OCI-LY1 (cell line): ENCODE measurements at regions not wholly inside any gene's neighbourhood (a gene's known extent, or its start where the extent isn't known, plus 50 kb on each side); places are given as distances from the start of the nearest gene placed in this dataset.

Experiments
- H2AFZ ChIP-seq: fragments of 200-600 bp; sonication (generic), shearing (Covaris generic); 2 replicates; pipeline ENCODE4 v1.6.0; 2014; ENCODE audit warnings: antibody characterized with exemption, mild to moderate bottlenecking, low read length
- H3F3A ChIP-seq: fragments of 200-600 bp; sonication (generic), shearing (Covaris generic); 2 replicates; pipeline ENCODE4 v1.6.0; 2014; ENCODE audit warnings: mild to moderate bottlenecking, antibody characterized with exemption, low read length, moderate library complexity; ENCODE audit not compliant: insufficient read depth
- H3K27ac ChIP-seq: fragments of 200-600 bp; sonication (generic); 2 replicates; pipeline ENCODE4 v1.5.1; 2014; ENCODE audit warnings: low read length, mixed run types, mild to moderate bottlenecking, low read depth; ENCODE audit not compliant: poor library complexity, severe bottlenecking
- H3K27me3 ChIP-seq: fragments of 200-600 bp; sonication (generic); 2 replicates; pipeline ENCODE4 v1.6.0; 2014; ENCODE audit warnings: antibody characterized with exemption, mild to moderate bottlenecking, low read length, moderate library complexity; ENCODE audit not compliant: insufficient read depth
- H3K36me3 ChIP-seq: fragments of 200-600 bp; sonication (generic); 2 replicates; pipeline ENCODE4 v1.6.1; 2014; ENCODE audit warnings: mild to moderate bottlenecking, antibody characterized with exemption, low read length, moderate library complexity, mixed read lengths; ENCODE audit not compliant: insufficient read depth
- H3K4me1 ChIP-seq: fragments of 200-600 bp; sonication (generic); 2 replicates; pipeline ENCODE4 v1.5.1; 2014; ENCODE audit warnings: mild to moderate bottlenecking, low read length, moderate library complexity; ENCODE audit not compliant: insufficient read depth, severe bottlenecking
- H3K4me2 ChIP-seq: fragments of 200-600 bp; sonication (generic), shearing (Covaris generic); 2 replicates; pipeline ENCODE4 v1.6.1; 2014; ENCODE audit warnings: low read length
- H3K4me3 ChIP-seq: fragments of 200-600 bp; sonication (generic); 2 replicates; pipeline ENCODE4 v1.5.1; 2014; ENCODE audit warnings: low read length, low read depth, mild to moderate bottlenecking, mixed read lengths; ENCODE audit not compliant: poor library complexity, severe bottlenecking
- H3K79me2 ChIP-seq: fragments of 200-600 bp; shearing (Covaris generic); 2 replicates; pipeline ENCODE4 v1.6.1; 2016; ENCODE audit warnings: mixed run types, low read length, mixed read lengths; ENCODE audit not compliant: insufficient read depth
- H3K9ac ChIP-seq: fragments of 200-600 bp; sonication (generic), shearing (Covaris generic); 2 replicates; pipeline ENCODE4 v1.6.1; 2014; ENCODE audit warnings: mild to moderate bottlenecking, low read length, mixed read lengths
- H3K9me2 ChIP-seq: fragments of 200-600 bp; sonication (generic), shearing (Covaris generic); 2 replicates; pipeline ENCODE4 v1.6.1; 2014; ENCODE audit warnings: low read depth, mild to moderate bottlenecking, low read length, mixed read lengths
- H3K9me3 ChIP-seq: fragments of 200-600 bp; shearing (Covaris generic); 2 replicates; pipeline ENCODE4 v1.6.1; 2014; ENCODE audit warnings: low read length, mixed read lengths
- H4K20me1 ChIP-seq: fragments of 200-600 bp; sonication (generic), shearing (Covaris generic); 2 replicates; pipeline ENCODE4 v1.6.0; 2016; ENCODE audit warnings: mild to moderate bottlenecking, low read length; ENCODE audit not compliant: insufficient read depth
- CTCF ChIP-seq: fragments of 200-600 bp; sonication (generic), shearing (Covaris generic); IDR thresholded peaks from 2 replicates; pipeline ENCODE4 v1.5.1; 2017; ENCODE audit warnings: mild to moderate bottlenecking, antibody characterized with exemption, low read length, moderate library complexity, mixed read lengths
- EZH2 ChIP-seq: fragments of 200-600 bp; sonication (generic), shearing (Covaris generic); IDR thresholded peaks from 2 replicates; pipeline ENCODE4 v1.8.0; 2017; ENCODE audit warnings: borderline replicate concordance, mixed run types, mild to moderate bottlenecking, antibody characterized with exemption, low read length, moderate library complexity, mixed read lengths

GRCh38 chr3:117103675-117104074 lies 394.1 kb downstream of the TUSC7 start:
- Histone ChIP-seq H3K4me3 (no peak overlapping the region), H4K20me1 (no peaks in the 10 kb centered on the region), H3K4me1 (no peaks in the 10 kb centered on the region), H3K79me2 (no peaks in the 10 kb centered on the region), H3K4me2 (no peak overlapping the region), H3F3A (no peaks in the 10 kb centered on the region), H3K36me3 (no peaks in the 10 kb centered on the region), H2AFZ (no peak overlapping the region), H3K27me3 (no peaks in the 10 kb centered on the region), H3K9ac (no peak overlapping the region), H3K9me3 (no peaks in the 10 kb centered on the region), H3K9me2 (no peaks in the 10 kb centered on the region), H3K27ac (no peak overlapping the region)
- TF ChIP-seq EZH2 (no peak), CTCF (no peak)

- no peaks in the 10 kb centered on the region for H3K36me3 ChIP-seq
- no peaks in the 10 kb centered on the region for H4K20me1 ChIP-seq
- no peak overlapping the region for H3K4me2 ChIP-seq
- H3K79me2 ChIP-seq, result no peaks in the 10 kb centered on the region
- H2AFZ ChIP-seq, result no peak overlapping the region
- H3K4me3 ChIP-seq, result no peak overlapping the region
- H3K27me3 ChIP-seq, result no peaks in the 10 kb centered on the region
- H3K9me3 ChIP-seq, result no peaks in the 10 kb centered on the region
- no peaks in the 10 kb centered on the region for H3F3A ChIP-seq
- H3K9me2 ChIP-seq, result no peaks in the 10 kb centered on the region
- H3K4me1 ChIP-seq, result no peaks in the 10 kb centered on the region
- no peak overlapping the region for H3K27ac ChIP-seq
- no peak overlapping the region for H3K9ac ChIP-seq
- TF ChIP-seq EZH2 (no peak), CTCF (no peak)
These were observed 394.8 kb downstream of the TUSC7 start for GRCh38 chr3:117104381-117104780.

- Histone ChIP-seq H3K9ac (no peak overlapping the region), H3K4me3 (no peak overlapping the region), H3K9me3 (no peaks in the 10 kb centered on the region), H4K20me1 (no peaks in the 10 kb centered on the region), H3K4me1 (no peaks in the 10 kb centered on the region), H3K27me3 (no peaks in the 10 kb centered on the region), H3K36me3 (no peaks in the 10 kb centered on the region), H3K27ac (no peak overlapping the region), H3K79me2 (no peaks in the 10 kb centered on the region), H3K4me2 (no peak overlapping the region), H3F3A (no peaks in the 10 kb centered on the region), H2AFZ (no peak overlapping the region), H3K9me2 (no peaks in the 10 kb centered on the region)
- TF ChIP-seq CTCF, result no peak
- TF ChIP-seq EZH2, result no peak
These were observed 395.2 kb downstream of the TUSC7 start for GRCh38 chr3:117104792-117105191.
